Ishikawa (cell line): ENCODE measurements at regions not wholly inside any gene's neighbourhood (a gene's known extent, or its start where the extent isn't known, plus 50 kb on each side); places are given as distances from the start of the nearest gene placed in this dataset.

Experiments
- CEBPB ChIP-seq: IDR thresholded peaks from 2 replicates; pipeline ENCODE4 v1.6.1; 2012
- CREB1 ChIP-seq: IDR thresholded peaks from 2 replicates; pipeline ENCODE4 v1.6.1; 2012; ENCODE audit warnings: low read depth
- EGR1 ChIP-seq: IDR thresholded peaks from 2 replicates; pipeline ENCODE4 v1.6.1; 2012
- EP300 ChIP-seq: IDR thresholded peaks from 2 replicates; pipeline ENCODE4 v1.6.1; 2012; ENCODE audit warnings: borderline replicate concordance
- FOXM1 ChIP-seq: IDR thresholded peaks from 2 replicates; pipeline ENCODE4 v1.6.1; 2012; ENCODE audit warnings: low read depth, borderline replicate concordance
- MAX ChIP-seq: IDR thresholded peaks from 2 replicates; pipeline ENCODE4 v1.6.1; 2012
- NFIC ChIP-seq: IDR thresholded peaks from 2 replicates; pipeline ENCODE4 v1.6.1; 2012
- RAD21 ChIP-seq: IDR thresholded peaks from 2 replicates; pipeline ENCODE4 v1.6.1; 2012; ENCODE audit warnings: low read depth
- REST ChIP-seq: IDR thresholded peaks from 2 replicates; pipeline ENCODE4 v1.6.1; 2012; ENCODE audit warnings: low read depth, mild to moderate bottlenecking
- TAF1 ChIP-seq: IDR thresholded peaks from 2 replicates; pipeline ENCODE4 v1.6.1; 2012; ENCODE audit warnings: low read depth, mild to moderate bottlenecking
- TCF12 ChIP-seq: IDR thresholded peaks from 2 replicates; pipeline ENCODE4 v1.6.1; 2012; ENCODE audit warnings: low read depth
- TEAD4 ChIP-seq: IDR thresholded peaks from 2 replicates; pipeline ENCODE4 v1.6.1; 2012
- USF1 ChIP-seq: IDR thresholded peaks from 2 replicates; pipeline ENCODE4 v1.6.1; 2012
- YY1 ChIP-seq: IDR thresholded peaks from 2 replicates; pipeline ENCODE4 v1.6.1; 2012; ENCODE audit warnings: low read depth
- ZBTB7A ChIP-seq: IDR thresholded peaks from 2 replicates; pipeline ENCODE4 v1.6.1; 2012; ENCODE audit warnings: low read depth

GRCh38 chr14:41488401-41488800 lies 118.3 kb upstream of the LRFN5 start:
- TF ChIP-seq USF1: no peak
- TF ChIP-seq RAD21: no peak

- TF ChIP-seq CEBPB: no peak
Measured at GRCh38 chr14:41482861-41483260, 123.8 kb upstream of the LRFN5 start.

GRCh38 chr14:41476526-41476925 lies 130.2 kb upstream of the LRFN5 start:
- TF ChIP-seq REST: no peak
- no peak for TF ChIP-seq TEAD4
- no peak for TF ChIP-seq TAF1
- TF ChIP-seq CREB1: no peak
- TF ChIP-seq MAX: no peak
- TF ChIP-seq ZBTB7A: no peak
- no peak for TF ChIP-seq RAD21
- TF ChIP-seq NFIC: no peak

GRCh38 chr14:41461380-41461779 lies 145.3 kb upstream of the LRFN5 start:
- no peak for TF ChIP-seq NFIC
- TF ChIP-seq EGR1: no peak
- no peak for TF ChIP-seq TEAD4
- no peak for TF ChIP-seq REST
- no peak for TF ChIP-seq EP300
- no peak for TF ChIP-seq MAX
- no peak for TF ChIP-seq FOXM1
- TF ChIP-seq USF1: no peak
- TF ChIP-seq TAF1: no peak
- no peak for TF ChIP-seq CEBPB
- TF ChIP-seq CREB1: no peak
- no peak for TF ChIP-seq ZBTB7A
- no peak for TF ChIP-seq RAD21
- TF ChIP-seq TCF12: no peak
- TF ChIP-seq YY1: no peak

GRCh38 chr14:41457393-41457792 lies 149.3 kb upstream of the LRFN5 start:
- TF ChIP-seq TCF12 (no peak), CREB1 (no peak)

- no peak for TF ChIP-seq ZBTB7A
- no peak for TF ChIP-seq CEBPB
- no peak for TF ChIP-seq NFIC
- no peak for TF ChIP-seq YY1
- TF ChIP-seq MAX: no peak
- TF ChIP-seq TAF1: no peak
- TF ChIP-seq FOXM1: no peak
- TF ChIP-seq EP300: no peak
- no peak for TF ChIP-seq REST
- TF ChIP-seq TEAD4: no peak
- no peak for TF ChIP-seq RAD21
- TF ChIP-seq CREB1: no peak
- no peak for TF ChIP-seq USF1
Measured at GRCh38 chr14:41449066-41449465, 157.6 kb upstream of the LRFN5 start.
